ENCODE measurements at regions not wholly inside any gene's neighbourhood (a gene's known extent, or its start where the extent isn't known, plus 50 kb on each side); places are given as distances from the start of the nearest gene placed in this dataset.

GRCh38 chr14:98904677-98905076 lies 367.3 kb downstream of the BCL11B start:
- Histone ChIP-seq H3K4me1 (ENCODE audit: control insufficient read depth in 1 of 2, insufficient read depth in 2 of 2, low read length in 2 of 2) (peaks cover 6 to 8% of the 10 kb centered on the region in 2 donors), H3K9me3 (ENCODE audit: control insufficient read depth in 1 of 2, low read length in 2 of 2) (no peaks in the 10 kb centered on the region), H3K36me3 (ENCODE audit: control insufficient read depth in 1 of 2, insufficient read depth in 2 of 2, low read length in 2 of 2) (no peaks in the 10 kb centered on the region), H3K27me3 (ENCODE audit: low read depth, low read length) (no peaks in the 10 kb centered on the region), H3K27ac (ENCODE audit: low read length) (no peak overlapping the region), H3K4me3 (ENCODE audit: low read depth in 1 of 2, low read length in 2 of 2) (no peak overlapping the region)

- Histone ChIP-seq H3K4me3 (ENCODE audit: low read depth in 1 of 2, low read length in 2 of 2) (no peak overlapping the region), H3K36me3 (ENCODE audit: control insufficient read depth in 1 of 2, insufficient read depth in 2 of 2, low read length in 2 of 2) (no peaks in the 10 kb centered on the region), H3K27ac (ENCODE audit: low read length) (no peak overlapping the region), H3K4me1 (ENCODE audit: control insufficient read depth in 1 of 2, insufficient read depth in 2 of 2, low read length in 2 of 2) (peaks cover 6 to 8% of the 10 kb centered on the region in 2 donors), H3K9me3 (ENCODE audit: control insufficient read depth in 1 of 2, low read length in 2 of 2) (no peaks in the 10 kb centered on the region), H3K27me3 (ENCODE audit: low read depth, low read length) (no peaks in the 10 kb centered on the region)
Observed at GRCh38 chr14:98906123-98906995, 365.6 kb downstream of the BCL11B start.

GRCh38 chr14:98907271-98907670 lies 364.7 kb downstream of the BCL11B start:
- Histone ChIP-seq H3K27me3 (ENCODE audit: low read depth, low read length) (no peaks in the 10 kb centered on the region), H3K9me3 (ENCODE audit: control insufficient read depth in 1 of 2, low read length in 2 of 2) (no peaks in the 10 kb centered on the region), H3K27ac (ENCODE audit: low read length) (no peak overlapping the region), H3K36me3 (ENCODE audit: control insufficient read depth in 1 of 2, insufficient read depth in 2 of 2, low read length in 2 of 2) (no peaks in the 10 kb centered on the region), H3K4me3 (ENCODE audit: low read depth in 1 of 2, low read length in 2 of 2) (no peak overlapping the region), H3K4me1 (ENCODE audit: control insufficient read depth in 1 of 2, insufficient read depth in 2 of 2, low read length in 2 of 2) (peaks cover 6 to 8% of the 10 kb centered on the region in 2 donors)

- Histone ChIP-seq H3K27me3 (ENCODE audit: low read depth, low read length) (no peaks in the 10 kb centered on the region), H3K4me3 (ENCODE audit: low read depth in 1 of 2, low read length in 2 of 2) (no peak overlapping the region), H3K9me3 (ENCODE audit: control insufficient read depth in 1 of 2, low read length in 2 of 2) (no peaks in the 10 kb centered on the region), H3K36me3 (ENCODE audit: control insufficient read depth in 1 of 2, insufficient read depth in 2 of 2, low read length in 2 of 2) (no peaks in the 10 kb centered on the region), H3K27ac (ENCODE audit: low read length) (no peak overlapping the region), H3K4me1 (ENCODE audit: control insufficient read depth in 1 of 2, insufficient read depth in 2 of 2, low read length in 2 of 2) (peaks cover 6 to 8% of the 10 kb centered on the region in 2 donors)
Observed at GRCh38 chr14:98908050-98908449, 363.9 kb downstream of the BCL11B start.

GRCh38 chr14:98909251-98909944 lies 362.6 kb downstream of the BCL11B start:
- H3K27me3 ChIP-seq (ENCODE audit: low read depth, low read length): no peaks in the 10 kb centered on the region
- no peaks in the 10 kb centered on the region for H3K36me3 ChIP-seq (ENCODE audit: control insufficient read depth in 1 of 2, insufficient read depth in 2 of 2, low read length in 2 of 2)
- H3K9me3 ChIP-seq (ENCODE audit: control insufficient read depth in 1 of 2, low read length in 2 of 2): no peaks in the 10 kb centered on the region
- H3K27ac ChIP-seq (ENCODE audit: low read length): no peak overlapping the region
- H3K4me1 ChIP-seq (ENCODE audit: control insufficient read depth in 1 of 2, insufficient read depth in 2 of 2, low read length in 2 of 2): peaks cover 6 to 8% of the 10 kb centered on the region in 2 donors
- H3K4me3 ChIP-seq (ENCODE audit: low read depth in 1 of 2, low read length in 2 of 2): no peak overlapping the region

GRCh38 chr14:98910061-98910460 lies 361.9 kb downstream of the BCL11B start:
- H3K27me3 ChIP-seq (ENCODE audit: low read depth, low read length): no peaks in the 10 kb centered on the region

GRCh38 chr14:98912655-98913054 lies 359.3 kb downstream of the BCL11B start:
- Histone ChIP-seq H3K4me3 (ENCODE audit: low read depth in 1 of 2, low read length in 2 of 2) (no peak overlapping the region), H3K27ac (ENCODE audit: low read length) (no peak overlapping the region), H3K27me3 (ENCODE audit: low read depth, low read length) (no peaks in the 10 kb centered on the region), H3K4me1 (ENCODE audit: control insufficient read depth in 1 of 2, insufficient read depth in 2 of 2, low read length in 2 of 2) (no peaks in the 10 kb centered on the region), H3K36me3 (ENCODE audit: control insufficient read depth in 1 of 2, insufficient read depth in 2 of 2, low read length in 2 of 2) (no peaks in the 10 kb centered on the region), H3K9me3 (ENCODE audit: control insufficient read depth in 1 of 2, low read length in 2 of 2) (no peaks in the 10 kb centered on the region)

More at GRCh38 chr14:98910061-98910460, 361.9 kb downstream of the BCL11B start:
- Histone ChIP-seq H3K9me3 (ENCODE audit: control insufficient read depth in 1 of 2, low read length in 2 of 2) (no peaks in the 10 kb centered on the region), H3K36me3 (ENCODE audit: control insufficient read depth in 1 of 2, insufficient read depth in 2 of 2, low read length in 2 of 2) (no peaks in the 10 kb centered on the region), H3K4me3 (ENCODE audit: low read depth in 1 of 2, low read length in 2 of 2) (no peak overlapping the region), H3K27ac (ENCODE audit: low read length) (no peak overlapping the region), H3K4me1 (ENCODE audit: control insufficient read depth in 1 of 2, insufficient read depth in 2 of 2, low read length in 2 of 2) (peaks cover 6 to 8% of the 10 kb centered on the region in 2 donors)

GRCh38 chr14:98913967-98914650 lies 357.9 kb downstream of the BCL11B start:
- Histone ChIP-seq H3K9me3 (ENCODE audit: control insufficient read depth in 1 of 2, low read length in 2 of 2) (no peaks in the 10 kb centered on the region), H3K27ac (ENCODE audit: low read length) (no peak overlapping the region), H3K36me3 (ENCODE audit: control insufficient read depth in 1 of 2, insufficient read depth in 2 of 2, low read length in 2 of 2) (no peaks in the 10 kb centered on the region), H3K4me1 (ENCODE audit: control insufficient read depth in 1 of 2, insufficient read depth in 2 of 2, low read length in 2 of 2) (no peaks in the 10 kb centered on the region), H3K4me3 (ENCODE audit: low read depth in 1 of 2, low read length in 2 of 2) (no peak overlapping the region), H3K27me3 (ENCODE audit: low read depth, low read length) (no peaks in the 10 kb centered on the region)

GRCh38 chr14:98914942-98915341 lies 357.1 kb downstream of the BCL11B start:
- Histone ChIP-seq H3K9me3 (ENCODE audit: control insufficient read depth in 1 of 2, low read length in 2 of 2) (no peaks in the 10 kb centered on the region), H3K36me3 (ENCODE audit: control insufficient read depth in 1 of 2, insufficient read depth in 2 of 2, low read length in 2 of 2) (no peaks in the 10 kb centered on the region), H3K27ac (ENCODE audit: low read length) (no peak overlapping the region), H3K4me1 (ENCODE audit: control insufficient read depth in 1 of 2, insufficient read depth in 2 of 2, low read length in 2 of 2) (no peaks in the 10 kb centered on the region), H3K4me3 (ENCODE audit: low read depth in 1 of 2, low read length in 2 of 2) (no peak overlapping the region), H3K27me3 (ENCODE audit: low read depth, low read length) (no peaks in the 10 kb centered on the region)

GRCh38 chr14:98915625-98916024 lies 356.4 kb downstream of the BCL11B start:
- no peak overlapping the region for H3K4me3 ChIP-seq (ENCODE audit: low read depth in 1 of 2, low read length in 2 of 2)
- no peaks in the 10 kb centered on the region for H3K4me1 ChIP-seq (ENCODE audit: control insufficient read depth in 1 of 2, insufficient read depth in 2 of 2, low read length in 2 of 2)
- H3K9me3 ChIP-seq (ENCODE audit: control insufficient read depth in 1 of 2, low read length in 2 of 2): no peaks in the 10 kb centered on the region
- no peaks in the 10 kb centered on the region for H3K27me3 ChIP-seq (ENCODE audit: low read depth, low read length)
- no peaks in the 10 kb centered on the region for H3K36me3 ChIP-seq (ENCODE audit: control insufficient read depth in 1 of 2, insufficient read depth in 2 of 2, low read length in 2 of 2)
- H3K27ac ChIP-seq (ENCODE audit: low read length): no peak overlapping the region

- no peaks in the 10 kb centered on the region for H3K4me1 ChIP-seq (ENCODE audit: control insufficient read depth in 1 of 2, insufficient read depth in 2 of 2, low read length in 2 of 2)
- no peak overlapping the region for H3K4me3 ChIP-seq (ENCODE audit: low read depth in 1 of 2, low read length in 2 of 2)
- no peaks in the 10 kb centered on the region for H3K9me3 ChIP-seq (ENCODE audit: control insufficient read depth in 1 of 2, low read length in 2 of 2)
- H3K27me3 ChIP-seq (ENCODE audit: low read depth, low read length): no peaks in the 10 kb centered on the region
- no peaks in the 10 kb centered on the region for H3K36me3 ChIP-seq (ENCODE audit: control insufficient read depth in 1 of 2, insufficient read depth in 2 of 2, low read length in 2 of 2)
- H3K27ac ChIP-seq (ENCODE audit: low read length): no peak overlapping the region
Observed at GRCh38 chr14:98916036-98916435, 356.0 kb downstream of the BCL11B start.

Measured in muscle layer of duodenum (tissue), 2 donors.